Bronchial epithelial cell (primary cell): ENCODE measurements at regions not wholly inside any gene's neighbourhood (a gene's known extent, or its start where the extent isn't known, plus 50 kb on each side); places are given as distances from the start of the nearest gene placed in this dataset.

Source experiments
- DNase-seq: peaks from one replicate; pipeline ENCODE4 v3.0.0-alpha.2; 2010; ENCODE audit warnings: low read depth
- FAIRE-seq: peaks from 2 replicates; lab custom pipeline; 2011; peaks lifted over from hg19 to GRCh38; lab: Jason Lieb, UNC
- H3K27me3 ChIP-seq: 2 replicates; pipeline ENCODE4 v1.5.1; 2011; ENCODE audit warnings: low read length; ENCODE audit not compliant: control insufficient read depth, insufficient read depth
- H3K36me3 ChIP-seq: 2 replicates; pipeline ENCODE4 v1.5.1; 2011; ENCODE audit warnings: low read length; ENCODE audit not compliant: control insufficient read depth, insufficient read depth
- H3K4me3 ChIP-seq: 2 replicates; pipeline ENCODE4 v1.5.1; 2011; ENCODE audit warnings: mild to moderate bottlenecking, low read depth, low read length, control low read depth
- CTCF ChIP-seq: IDR thresholded peaks from 2 replicates; pipeline ENCODE4 v1.5.1; 2011; ENCODE audit warnings: mild to moderate bottlenecking, moderate library complexity, low read length, control low read depth, inconsistent platforms; ENCODE audit not compliant: insufficient read depth, severe bottlenecking

GRCh38 chr2:128411431-128411830 is 92.8 kb upstream of the HS6ST1 start:
- TF ChIP-seq CTCF: no peak
- Histone ChIP-seq H3K4me3 (no peak overlapping the region), H3K27me3 (no peaks in the 10 kb centered on the region), H3K36me3 (no peaks in the 10 kb centered on the region)
- FAIRE-seq (no peak), DNase-seq (no peak)

DNA sequence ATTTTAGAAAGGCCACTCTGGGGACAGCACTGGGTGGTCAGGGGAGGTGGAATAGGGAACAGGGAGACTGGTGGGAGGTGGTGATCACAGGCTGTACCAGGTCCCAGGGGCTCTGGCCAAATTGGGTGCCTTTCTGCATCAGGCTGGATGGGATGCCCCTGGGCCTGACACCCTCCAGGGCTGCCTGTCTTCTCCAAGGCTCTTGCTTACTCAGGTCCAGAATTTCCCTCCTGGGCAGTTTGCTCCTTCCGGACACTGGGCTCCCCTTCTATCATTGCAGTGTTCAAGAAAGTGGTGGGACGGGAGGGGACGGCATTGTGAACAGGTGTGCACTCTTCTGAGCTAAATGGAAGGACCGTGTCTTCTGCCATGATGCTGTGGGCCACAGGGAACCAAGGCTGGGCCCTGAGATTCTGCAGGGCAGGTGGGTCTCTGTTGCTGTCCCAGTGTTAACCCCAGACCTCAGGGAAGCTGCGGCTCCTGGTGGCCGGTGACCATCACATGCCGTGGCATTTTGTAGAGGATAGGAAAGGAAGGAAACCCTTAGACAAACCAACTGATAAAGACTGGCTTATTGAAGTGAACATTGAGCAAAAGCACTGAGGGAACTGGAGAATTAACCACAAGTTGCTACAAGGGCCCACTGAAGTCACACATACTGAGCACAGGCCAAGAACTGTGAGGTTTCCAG is 93.7 kb upstream of the HS6ST1 start:
- no peaks in the 10 kb centered on the region for H3K27me3 ChIP-seq
- DNase-seq (no peak), FAIRE-seq (no peak)
- H3K4me3 ChIP-seq: no peak overlapping the region
- no peak for TF ChIP-seq CTCF
- H3K36me3 ChIP-seq: no peaks in the 10 kb centered on the region

DNA sequence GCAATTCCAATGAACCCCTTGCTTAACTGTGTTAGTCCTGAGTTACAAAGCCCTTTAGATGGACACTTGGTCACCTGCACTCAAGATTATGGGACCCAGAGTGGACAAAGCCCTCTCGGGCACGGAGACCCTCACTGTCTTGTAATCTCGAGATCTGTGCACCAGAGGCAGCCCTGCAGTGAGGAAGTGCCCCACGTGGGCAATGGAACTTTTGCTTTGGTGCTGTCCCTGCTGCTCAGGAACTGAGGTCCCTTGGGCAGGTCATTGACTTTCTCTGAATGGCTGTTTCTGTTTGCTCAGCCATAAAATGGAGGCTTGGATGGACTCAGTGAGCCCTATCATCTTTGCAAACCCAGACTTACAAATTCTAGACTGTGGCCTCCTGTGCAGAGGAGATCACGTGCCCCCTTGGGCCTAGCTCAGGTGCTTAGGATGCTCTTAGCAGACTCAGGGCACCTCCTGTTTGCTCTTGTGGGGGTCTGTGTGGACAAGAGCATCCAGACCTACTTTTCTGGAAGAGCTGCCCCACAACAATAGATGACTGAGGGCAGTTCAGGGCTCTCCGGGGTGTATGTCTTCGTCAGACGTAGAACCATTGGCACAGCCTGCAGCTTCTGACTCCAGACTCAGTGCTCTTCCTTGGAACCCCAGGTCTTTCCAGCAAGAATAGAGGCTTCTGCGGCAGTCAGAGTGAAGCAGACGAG is 94.5 kb upstream of the HS6ST1 start:
- Histone ChIP-seq H3K4me3 (no peak overlapping the region), H3K36me3 (no peaks in the 10 kb centered on the region), H3K27me3 (no peaks in the 10 kb centered on the region)
- FAIRE-seq (no peak), DNase-seq (no peak)
- TF ChIP-seq CTCF: no peak

- DNase-seq: no peak
- Histone ChIP-seq H3K27me3 (no peaks in the 10 kb centered on the region), H3K36me3 (no peaks in the 10 kb centered on the region), H3K4me3 (no peak overlapping the region)
- TF ChIP-seq CTCF: no peak
- FAIRE-seq: no peak
Measured at GRCh38 chr2:128413718-128414341, 95.2 kb upstream of the HS6ST1 start.

GRCh38 chr2:128414351-128414750 is 95.7 kb upstream of the HS6ST1 start:
- no peak for FAIRE-seq
- H3K27me3 ChIP-seq: no peaks in the 10 kb centered on the region
- no peak for DNase-seq
- TF ChIP-seq CTCF: no peak
- no peaks in the 10 kb centered on the region for H3K36me3 ChIP-seq
- no peak overlapping the region for H3K4me3 ChIP-seq
